NCI-H1436 treated with DMSO at 0.1 percent for 48 hours (cell line): ENCODE measurements at regions not wholly inside any gene's neighbourhood (a gene's known extent, or its start where the extent isn't known, plus 50 kb on each side); places are given as distances from the start of the nearest gene placed in this dataset.
A peak's percentile ranks its signal among the peaks of the same experiment; 100 is the strongest.
"Not testable (repeated sequence)": the region's sequence is repeated elsewhere in the genome, so short reads cannot be mapped to it uniquely, and the experiment has no call there.

Experiments
- DNase-seq: peaks from one replicate; lab custom pipeline; 2025; lab: John Stamatoyannopoulos, UW

DNA sequence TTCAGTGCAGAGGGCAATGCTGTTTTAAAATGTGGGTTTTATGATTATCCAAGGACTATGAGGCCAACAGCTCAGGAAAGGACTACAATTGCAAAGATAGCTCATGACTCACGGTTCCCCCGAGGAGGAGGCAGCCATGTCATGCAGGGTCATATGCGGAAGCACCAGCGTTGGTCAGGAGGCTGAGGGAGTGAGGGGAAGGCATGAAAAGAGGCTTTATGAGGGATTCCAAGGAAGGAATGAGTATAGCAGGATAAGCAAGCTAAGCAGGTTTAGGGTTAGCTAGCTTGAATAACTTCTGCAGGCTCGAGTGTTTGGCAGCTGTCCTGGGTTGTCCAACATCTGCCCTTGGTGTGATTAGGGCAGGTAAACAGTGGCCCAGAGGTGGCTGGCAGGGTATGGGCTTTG, 495.1 kb downstream of the SETD4 start:
- no peak for DNase-seq

DNA sequence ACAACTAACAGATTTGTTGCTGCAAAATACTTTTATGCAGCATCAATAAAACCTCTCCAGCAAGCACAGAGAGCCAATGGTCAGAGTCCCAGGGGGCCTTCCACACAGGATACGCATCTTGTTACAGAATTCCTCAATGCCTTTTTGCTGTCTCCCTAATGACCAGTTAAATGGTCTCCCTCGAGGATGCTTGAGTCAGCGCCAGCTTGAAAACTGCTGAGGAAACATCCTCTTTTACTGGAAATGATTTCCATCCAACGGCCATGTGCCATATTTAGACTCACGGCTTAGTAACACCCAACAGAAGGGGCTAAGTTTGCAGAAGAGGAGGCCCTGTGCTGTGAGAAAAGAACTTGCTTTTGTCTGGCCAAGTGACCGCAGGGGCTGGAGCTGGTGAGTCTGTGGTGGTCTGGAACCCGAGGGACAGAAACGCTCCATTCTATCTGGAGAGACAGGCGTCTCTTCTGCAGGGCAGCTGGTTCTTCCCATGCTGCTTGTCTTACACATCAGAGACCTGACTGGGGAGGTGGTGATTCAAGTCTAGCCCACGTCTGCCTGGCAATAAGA, 496.4 kb downstream of the SETD4 start:
- peak; percentile 36 for DNase-seq

DNA sequence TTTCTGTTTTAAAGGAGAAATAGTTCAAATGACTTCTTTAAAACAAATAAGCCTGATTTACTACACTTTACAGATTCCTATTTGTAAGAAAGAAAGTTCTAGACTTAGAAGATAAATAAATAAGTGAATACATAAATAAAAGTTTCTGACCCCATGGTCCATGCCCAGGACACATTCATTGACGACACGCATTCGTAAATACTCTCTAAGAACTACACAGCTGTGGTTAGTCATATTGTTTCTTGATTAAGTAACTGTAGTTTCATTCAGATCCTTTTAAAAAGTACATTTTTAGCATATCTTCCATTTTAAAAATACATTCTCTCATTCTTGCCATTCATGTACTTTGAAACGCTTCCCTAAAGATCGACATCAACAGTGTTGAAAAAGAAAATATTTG, 497.4 kb downstream of the SETD4 start:
- no peak for DNase-seq

DNA sequence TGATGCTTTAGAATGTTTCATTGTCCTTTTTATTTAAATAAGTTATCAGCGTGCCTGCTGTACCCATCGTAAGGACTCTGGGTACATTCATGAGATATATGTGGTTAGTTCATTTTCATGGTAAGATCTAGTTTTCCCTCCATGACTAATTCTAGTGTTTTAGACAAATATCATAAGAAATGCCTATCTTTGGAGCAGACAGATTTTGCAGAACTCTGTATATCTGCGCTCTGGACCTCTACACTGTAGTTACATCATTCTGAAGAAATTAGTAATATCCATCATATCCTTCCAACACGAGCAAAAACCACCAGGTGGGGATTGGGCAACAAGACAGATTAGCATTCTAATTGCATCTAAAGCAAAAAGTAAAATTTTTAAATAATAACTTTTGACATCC, 499.2 kb downstream of the SETD4 start:
- DNase-seq: no peak

DNA sequence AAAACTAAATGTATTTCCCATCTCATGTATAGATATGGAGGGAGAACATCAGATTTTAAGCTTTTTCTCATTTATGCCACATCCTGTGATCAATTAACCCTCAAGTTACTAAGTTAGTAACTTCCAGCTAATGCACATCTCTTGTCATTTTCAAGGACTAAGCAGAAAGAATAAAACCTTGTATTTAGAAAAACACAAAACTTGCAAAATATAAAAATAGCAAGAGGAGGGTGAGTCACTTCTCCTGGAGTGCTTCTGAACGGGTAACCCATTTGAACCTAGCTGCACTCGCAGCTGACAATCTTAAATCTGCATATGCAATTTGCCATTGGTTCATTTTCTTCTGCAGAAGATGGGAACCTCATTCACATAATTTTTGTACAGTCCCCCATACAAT, 500.5 kb downstream of the SETD4 start:
- no peak for DNase-seq

DNA sequence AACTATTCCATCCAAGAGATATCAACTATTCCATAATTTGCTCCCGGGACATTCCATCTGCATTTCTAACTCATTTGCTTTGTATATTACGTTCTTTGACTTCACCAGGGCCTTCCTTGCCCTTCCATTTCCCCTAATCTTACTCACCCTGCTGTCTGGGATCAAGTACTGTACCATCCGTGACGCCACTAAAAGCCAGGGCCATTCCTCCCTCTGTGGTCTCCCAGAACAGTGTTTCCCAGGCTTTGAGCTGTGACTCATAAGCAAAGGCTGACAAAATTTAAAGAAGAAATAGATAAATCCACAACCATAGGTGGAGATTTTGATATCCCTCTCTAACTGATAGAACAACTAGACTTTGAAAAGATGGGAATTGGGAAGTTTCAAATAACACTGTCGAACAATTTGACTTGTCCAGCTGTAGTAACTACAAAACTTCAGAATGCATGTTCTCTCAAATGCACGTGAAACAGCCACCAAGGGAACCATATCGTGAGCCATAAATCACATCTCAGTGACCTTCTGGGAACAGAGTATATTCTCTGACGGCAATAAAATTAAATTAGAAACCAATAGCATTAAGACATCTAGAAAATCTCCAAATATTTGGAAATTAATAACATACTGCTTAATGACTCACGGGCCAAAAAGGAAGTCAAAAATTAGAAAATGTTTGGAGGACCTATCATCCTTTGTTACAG, 501.0 kb downstream of the SETD4 start:
- no peak for DNase-seq

DNA sequence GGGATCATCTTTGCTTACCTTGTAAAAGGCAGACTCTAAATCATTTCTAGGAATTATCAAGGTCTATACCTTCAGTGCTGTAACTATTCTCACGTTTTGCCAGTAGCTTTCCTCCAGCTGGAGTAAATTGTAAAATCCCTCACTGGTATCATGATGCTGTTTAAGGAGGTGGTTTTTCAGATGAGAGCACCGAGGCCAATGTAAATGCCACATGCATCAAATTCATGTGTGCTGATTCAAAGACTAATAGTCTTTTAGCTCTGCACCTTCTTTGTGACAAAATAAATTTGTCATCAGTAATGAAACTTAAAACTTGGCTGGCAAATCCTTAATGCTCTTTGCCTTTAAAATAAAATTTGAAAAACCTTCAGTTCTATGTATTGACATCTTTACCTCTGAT, 503.8 kb downstream of the SETD4 start:
- no peak for DNase-seq

DNA sequence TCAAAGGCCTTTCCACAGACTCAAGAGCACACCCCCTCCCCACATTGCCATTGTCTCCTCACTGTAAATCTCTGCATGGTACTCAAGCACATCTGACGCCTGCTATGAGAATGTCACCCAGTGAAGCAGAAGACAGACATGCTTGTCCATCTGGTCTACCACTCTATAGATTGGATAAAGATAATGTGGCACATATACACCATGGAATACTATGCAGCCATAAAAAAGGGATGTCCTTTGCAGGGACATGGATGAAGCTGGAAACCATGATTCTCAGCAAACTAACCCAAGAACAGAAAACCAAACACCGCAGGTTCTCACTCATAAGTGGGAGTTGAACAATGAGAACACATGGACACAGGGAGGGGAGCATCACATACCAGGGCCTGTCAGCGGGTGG, 503.4 kb upstream of the RUNX1 start:
- not testable (repeated sequence) for DNase-seq

DNA sequence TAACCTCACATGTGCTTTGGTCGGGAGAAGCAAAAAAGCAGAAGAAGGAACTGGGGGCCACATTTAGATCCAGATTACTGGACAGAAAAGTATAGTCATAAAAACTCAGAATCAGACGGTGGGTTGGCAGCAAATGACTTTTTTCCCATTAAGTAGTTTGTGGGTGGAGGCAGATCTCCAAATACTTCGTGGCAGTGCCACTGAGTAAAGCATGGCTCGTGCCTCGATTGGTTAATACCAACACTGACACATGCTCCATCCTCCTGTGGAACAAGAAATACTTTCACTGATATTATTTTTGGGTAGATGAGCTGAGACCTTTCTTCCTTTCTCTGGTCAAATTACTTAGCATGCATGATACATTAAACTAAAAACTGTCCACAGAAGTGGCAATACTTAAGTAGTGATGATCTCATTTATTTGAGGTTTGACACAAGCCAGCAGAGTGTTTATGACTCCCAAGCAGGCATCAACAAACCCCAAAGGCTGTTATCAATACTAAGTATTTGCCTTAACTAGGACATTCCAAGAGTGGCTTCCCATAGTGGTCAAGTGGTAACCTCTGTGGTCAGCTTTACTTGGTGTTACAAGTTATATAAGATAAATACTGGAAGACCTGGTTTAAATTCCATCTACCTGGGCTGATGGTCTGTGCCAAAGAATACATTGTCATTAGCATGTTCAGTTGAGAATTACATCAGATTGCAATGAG, 500.0 kb upstream of the RUNX1 start:
- DNase-seq: no peak

DNA sequence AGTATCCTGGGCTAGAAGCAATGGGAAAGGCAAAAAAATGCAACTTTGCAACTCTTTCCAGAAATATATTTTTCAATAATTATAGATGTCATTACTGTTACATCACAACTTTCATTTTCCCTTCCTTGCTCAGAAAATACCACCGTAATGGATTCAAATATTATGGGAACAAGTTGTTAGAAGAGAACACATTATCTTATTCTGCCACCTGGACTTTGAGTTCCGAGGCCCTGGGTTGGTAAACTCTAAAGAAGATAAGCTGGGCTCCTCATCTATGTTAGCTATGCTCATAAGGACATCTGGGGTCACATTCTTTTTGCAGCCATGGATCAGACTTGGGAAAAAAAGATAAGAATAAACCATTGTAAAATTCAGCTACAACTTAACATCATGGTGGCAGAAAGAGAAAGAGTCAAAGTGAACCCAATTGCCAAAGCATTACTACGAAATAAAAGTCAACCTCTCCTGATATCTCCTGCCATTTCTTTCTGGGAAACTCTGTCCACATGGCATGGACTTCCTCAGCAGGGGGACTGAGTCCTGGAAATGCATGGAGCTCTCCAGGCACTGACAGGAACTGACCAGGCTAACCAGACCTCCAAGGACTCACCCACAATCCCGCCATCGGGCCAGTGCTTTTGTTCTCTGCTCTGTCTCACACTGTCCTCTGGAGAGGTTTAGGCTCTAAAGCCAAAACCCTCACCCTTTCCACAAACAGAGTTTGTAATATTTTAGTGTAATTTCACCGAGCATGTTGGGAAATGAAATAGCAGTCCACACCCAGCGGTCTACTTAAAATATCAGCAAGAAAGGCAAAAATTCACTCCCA, 499.1 kb upstream of the RUNX1 start:
- DNase-seq: no peak

DNA sequence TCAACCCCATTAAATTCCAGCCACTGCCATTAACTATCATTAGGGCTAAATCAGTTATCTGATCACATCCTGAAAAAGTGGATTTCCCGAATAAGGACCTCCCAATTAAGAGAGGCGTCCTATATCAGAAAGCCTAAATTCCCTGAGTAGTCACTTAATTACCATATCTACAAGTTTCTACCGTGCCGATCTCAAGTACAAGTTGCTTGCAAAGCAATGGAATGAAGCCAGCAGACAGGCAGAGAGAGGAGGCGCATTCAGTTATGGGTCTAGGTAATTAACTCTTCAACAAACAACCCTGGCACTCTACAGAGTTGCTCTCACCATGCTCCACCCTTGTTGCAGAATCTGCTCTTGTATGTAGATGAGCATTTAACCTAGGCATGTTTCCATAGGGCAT, 494.6 kb upstream of the RUNX1 start:
- DNase-seq: no peak

DNA sequence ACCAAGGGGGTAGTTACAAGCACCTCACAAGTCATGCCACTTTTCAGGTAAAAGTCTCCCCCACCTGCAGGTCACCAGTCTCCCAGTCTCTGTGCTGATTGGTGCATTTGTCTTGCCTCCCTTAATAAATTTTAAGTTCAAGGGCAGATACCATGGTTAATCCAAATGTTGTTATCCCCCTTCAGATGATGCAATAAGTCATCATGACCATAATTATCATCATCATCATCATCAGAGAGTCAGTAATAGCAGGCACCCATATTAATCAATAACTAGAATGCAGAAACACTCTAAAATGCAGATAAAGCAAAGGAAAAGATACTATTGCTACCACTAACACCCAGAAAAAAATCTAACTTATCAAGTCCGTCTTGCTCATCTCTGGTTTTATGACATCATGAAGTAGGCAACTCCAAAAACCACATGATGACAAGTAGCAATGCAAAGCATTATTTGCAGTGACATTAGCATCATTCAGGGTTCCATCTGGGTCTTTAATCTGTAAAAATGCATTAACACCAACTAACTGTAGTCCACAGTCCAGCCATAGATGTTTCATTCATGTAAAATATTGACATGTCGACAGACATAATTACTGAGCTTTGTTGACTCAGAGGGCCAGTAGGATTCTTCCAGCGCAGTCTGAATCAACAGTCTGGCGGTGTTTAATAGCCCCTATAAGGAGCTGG, 492.0 kb upstream of the RUNX1 start:
- DNase-seq: no peak

DNA sequence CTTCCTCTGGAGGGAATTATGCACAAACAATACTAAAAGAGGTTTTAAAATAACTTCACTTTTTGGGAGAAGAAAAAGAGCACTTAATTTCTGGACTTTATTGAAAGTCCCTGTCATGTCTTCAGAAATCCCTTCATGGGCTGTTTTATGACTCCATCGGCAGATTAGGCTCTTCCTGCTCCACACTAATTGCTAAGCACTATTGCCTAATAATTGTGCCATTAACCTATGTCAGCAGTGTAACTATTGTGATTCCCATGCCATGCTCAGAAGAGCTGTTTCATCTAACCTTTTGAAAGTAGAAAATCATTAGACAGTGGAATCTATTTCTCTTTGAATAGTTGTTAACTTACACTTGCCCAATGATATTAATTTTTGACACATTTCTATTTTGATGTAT, 489.3 kb upstream of the RUNX1 start:
- DNase-seq: no peak

DNA sequence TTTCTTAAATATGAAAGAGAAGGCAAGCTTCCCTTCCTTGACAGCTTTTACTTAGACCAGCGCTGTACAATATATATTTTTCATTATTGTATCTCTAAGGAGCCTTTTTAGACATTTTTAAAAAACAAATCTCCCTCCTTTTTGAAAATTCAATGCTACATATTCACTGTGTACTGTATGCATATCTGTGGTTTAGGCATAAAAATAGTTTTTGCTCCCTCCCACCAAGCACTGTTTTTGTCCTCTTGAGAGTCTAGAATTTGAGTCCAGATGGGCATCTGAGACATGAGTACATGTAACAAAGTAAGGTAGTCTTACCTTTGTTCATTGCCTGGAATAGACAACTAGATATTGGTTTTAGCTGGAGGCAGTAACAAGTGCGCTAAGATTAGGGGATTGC, 488.5 kb upstream of the RUNX1 start:
- DNase-seq: no peak

DNA sequence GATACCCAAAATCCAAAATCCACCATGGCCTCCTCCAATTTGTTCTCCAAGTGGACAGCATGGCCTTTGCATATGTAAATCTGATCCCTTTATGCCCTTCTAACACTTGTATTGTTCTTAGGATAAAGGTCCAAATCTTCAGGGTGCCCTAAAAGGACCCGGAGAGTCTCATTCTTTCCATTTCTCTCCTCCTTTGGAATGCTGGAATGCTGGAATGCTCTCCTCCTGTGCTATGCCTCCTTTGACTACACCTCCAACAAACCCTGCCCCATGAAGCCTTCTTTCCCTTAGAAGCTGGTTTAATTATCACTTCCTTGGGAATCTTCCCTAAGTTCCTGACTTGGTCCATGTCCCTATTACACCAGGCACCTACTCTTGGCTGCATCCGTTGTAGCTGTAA, 484.8 kb upstream of the RUNX1 start:
- DNase-seq: no peak

DNA sequence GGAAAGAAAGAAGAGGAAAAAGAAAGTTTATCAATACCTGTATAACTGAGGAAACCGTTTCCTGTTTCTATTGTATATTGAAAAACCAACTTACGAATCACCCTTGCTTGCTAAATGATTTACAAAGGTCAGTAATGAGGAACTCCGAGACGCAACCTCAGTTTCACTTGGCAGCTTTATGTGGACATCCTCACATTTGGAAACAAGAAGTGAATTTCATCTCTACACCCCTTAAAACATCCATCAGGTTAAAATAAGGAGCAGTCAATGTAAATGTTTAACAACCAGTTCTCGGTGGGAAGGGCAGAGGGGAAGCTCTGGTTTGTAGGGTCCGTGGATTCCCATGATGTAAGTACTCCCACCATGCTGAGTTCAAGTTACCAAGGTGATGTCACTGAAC, 481.7 kb upstream of the RUNX1 start:
- DNase-seq: no peak

DNA sequence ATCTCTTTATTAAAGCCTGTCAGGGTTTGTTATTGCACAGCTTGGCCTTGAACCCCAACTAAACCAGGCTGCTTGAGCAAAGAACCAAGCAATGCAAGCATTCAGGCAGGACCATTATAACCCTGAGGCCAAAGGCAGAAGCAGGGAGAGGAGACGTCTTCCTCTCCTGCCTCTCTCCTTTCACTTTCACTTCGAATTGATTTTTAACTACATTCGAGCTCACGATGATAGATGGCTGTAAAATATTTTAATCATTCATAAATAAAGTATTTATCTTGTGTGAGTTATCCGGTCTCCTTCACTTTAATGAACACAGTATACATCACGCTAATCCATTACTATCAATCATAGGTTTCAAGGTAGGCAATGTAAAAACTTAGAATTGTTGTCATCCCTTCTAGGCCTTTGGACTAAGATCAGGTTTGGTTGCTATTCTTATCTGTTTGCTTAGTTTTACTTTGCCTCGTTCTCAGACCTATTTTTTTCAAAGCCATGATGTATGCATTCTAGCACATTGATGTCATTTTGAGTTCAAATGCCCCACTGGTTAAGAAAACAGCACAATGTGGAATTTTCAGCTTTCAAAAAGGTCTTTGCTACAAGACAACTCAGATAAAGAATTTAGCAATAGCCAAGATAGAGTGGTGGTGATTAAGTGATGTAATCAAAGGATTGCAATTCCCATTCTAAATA, 480.2 kb upstream of the RUNX1 start:
- DNase-seq: no peak

DNA sequence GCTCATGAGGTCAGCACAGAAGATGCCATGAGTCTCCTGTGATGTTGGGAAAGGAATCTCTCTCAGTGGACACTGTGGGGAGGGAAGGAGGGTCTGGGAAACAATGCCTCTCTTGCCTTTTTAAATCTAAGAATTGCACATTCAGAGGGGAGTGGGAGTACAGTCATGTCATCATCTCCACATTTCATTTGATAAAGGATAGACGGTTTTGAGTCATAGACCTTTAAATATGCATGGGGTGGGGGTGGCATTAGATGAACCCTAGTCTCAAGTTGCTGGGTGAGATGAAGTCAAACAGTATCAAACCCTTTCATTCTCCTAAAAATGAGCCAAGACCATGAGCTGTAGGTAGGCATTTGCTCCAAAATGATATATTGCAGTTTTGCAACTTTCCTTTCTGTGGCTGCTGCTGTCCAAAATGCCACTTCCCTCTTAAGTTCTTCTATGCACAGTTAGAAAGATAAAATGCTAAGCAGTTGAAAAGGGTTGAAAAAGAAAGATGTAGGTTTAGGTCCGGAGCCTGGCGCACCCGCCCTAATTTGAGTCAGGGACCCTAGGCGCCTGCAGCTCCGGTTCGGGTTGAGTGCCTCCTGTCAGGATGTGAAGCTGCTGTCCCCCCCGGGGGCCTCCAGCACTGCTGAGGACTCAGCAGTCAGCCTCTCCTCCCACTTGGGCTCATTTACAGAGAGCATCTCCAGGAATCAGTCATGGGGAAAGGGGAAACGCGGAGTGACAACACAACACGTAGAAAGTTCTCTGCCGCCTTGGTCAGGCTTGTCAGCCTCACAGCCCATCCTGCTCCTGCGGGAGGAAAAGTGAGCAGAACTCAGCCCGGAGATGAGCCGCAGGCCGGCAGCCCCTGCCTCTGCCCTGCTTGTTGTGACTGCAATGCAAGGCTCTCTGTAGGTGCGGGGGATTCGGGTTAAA, 479.3 kb upstream of the RUNX1 start:
- no peak for DNase-seq

DNA sequence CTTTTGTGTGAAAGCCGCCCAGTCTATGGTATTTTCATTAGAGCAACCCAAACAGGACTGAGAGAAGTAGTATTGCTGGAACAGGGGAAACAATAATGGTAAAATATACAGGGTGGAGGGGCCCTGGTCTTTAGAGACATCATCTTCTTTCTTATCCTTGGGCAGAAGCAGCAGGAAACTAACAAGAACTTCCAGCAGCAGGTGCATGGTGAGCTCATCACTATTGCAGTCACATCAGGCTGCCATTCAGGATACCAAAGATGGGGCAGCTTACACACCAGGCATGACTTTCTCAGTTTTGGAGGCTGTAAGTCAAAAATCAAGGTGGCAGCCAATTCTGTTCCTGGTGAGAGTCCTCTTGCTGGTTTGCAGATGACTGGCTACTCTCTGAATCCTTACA, 478.3 kb upstream of the RUNX1 start:
- DNase-seq: no peak

DNA sequence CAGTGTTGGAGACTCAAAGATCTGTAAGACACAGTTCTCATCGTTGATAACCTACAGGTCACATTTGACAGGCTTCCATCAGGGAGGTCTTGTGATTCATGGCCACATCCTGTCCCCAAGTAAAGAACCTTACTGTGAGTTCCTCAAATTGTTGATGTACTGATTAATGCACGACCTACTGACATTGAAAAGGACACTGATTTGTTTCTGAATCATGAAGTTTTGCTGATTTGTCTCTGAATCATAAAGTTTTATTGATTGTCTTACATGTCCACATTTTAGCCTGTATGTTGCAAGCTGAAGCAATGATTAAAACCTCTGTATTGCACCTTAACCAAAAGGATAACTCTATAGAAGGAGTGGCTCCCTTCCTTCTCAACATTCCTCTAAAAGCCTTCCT, 476.3 kb upstream of the RUNX1 start:
- DNase-seq: no peak
